ENCODE measurements at regions not wholly inside any gene's neighbourhood (a gene's known extent, or its start where the extent isn't known, plus 50 kb on each side); places are given as distances from the start of the nearest gene placed in this dataset.

GRCh38 chr18:44179693-44180092 lies 501.0 kb upstream of the SETBP1 start:
- Histone ChIP-seq H3K36me3 (no peaks in the 10 kb centered on the region), H3K27ac (no peak overlapping the region), H3K9ac (ENCODE audit: low read depth in 2 of 2, low read length in 2 of 2) (no peak overlapping the region), H3K4me3 (no peak overlapping the region), H3K4me1 (no peaks in the 10 kb centered on the region), H3K9me3 (no peaks in the 10 kb centered on the region), H3K27me3 (no peaks in the 10 kb centered on the region)
- no peak for DNase-seq
- intact Hi-C loops (cut with DNase I) = no loop called here
- no peak for TF ChIP-seq CTCF (IDR thresholded peaks at IDR 0.05)

GRCh38 chr18:44180683-44181082 lies 500.0 kb upstream of the SETBP1 start:
- Histone ChIP-seq H3K36me3 (no peaks in the 10 kb centered on the region), H3K9me3 (no peaks in the 10 kb centered on the region), H3K4me1 (no peaks in the 10 kb centered on the region), H3K27me3 (no peaks in the 10 kb centered on the region), H3K9ac (ENCODE audit: low read depth in 2 of 2, low read length in 2 of 2) (no peak overlapping the region), H3K4me3 (no peak overlapping the region), H3K27ac (no peak overlapping the region)
- TF ChIP-seq CTCF (IDR thresholded peaks at IDR 0.05) = no peak
- no peak for DNase-seq
- intact Hi-C loops (cut with DNase I) = no loop called here

GRCh38 chr18:44181951-44182747 lies 498.5 kb upstream of the SETBP1 start:
- H3K4me1 ChIP-seq = no peaks in the 10 kb centered on the region
- no peak for TF ChIP-seq CTCF (IDR thresholded peaks at IDR 0.05)
- H3K36me3 ChIP-seq = no peaks in the 10 kb centered on the region
- no peaks in the 10 kb centered on the region for H3K27me3 ChIP-seq
- H3K9me3 ChIP-seq = no peaks in the 10 kb centered on the region
- no peak overlapping the region for H3K27ac ChIP-seq
- intact Hi-C loops (cut with DNase I) = no loop called here
- no peak overlapping the region for H3K4me3 ChIP-seq
- no peak for DNase-seq
- H3K9ac ChIP-seq (ENCODE audit: low read depth in 2 of 2, low read length in 2 of 2) = no peak overlapping the region

GRCh38 chr18:44186001-44186400 lies 494.7 kb upstream of the SETBP1 start:
- Histone ChIP-seq H3K27me3 (no peaks in the 10 kb centered on the region), H3K4me3 (no peak overlapping the region), H3K9ac (ENCODE audit: low read depth in 2 of 2, low read length in 2 of 2) (no peak overlapping the region), H3K4me1 (no peaks in the 10 kb centered on the region), H3K27ac (no peak overlapping the region), H3K36me3 (no peaks in the 10 kb centered on the region), H3K9me3 (no peaks in the 10 kb centered on the region)
- DNase-seq = no peak
- no peak for TF ChIP-seq CTCF (IDR thresholded peaks at IDR 0.05)
- intact Hi-C loops (cut with DNase I) = no loop called here

- Histone ChIP-seq H3K27me3 (no peaks in the 10 kb centered on the region), H3K9me3 (no peaks in the 10 kb centered on the region), H3K27ac (no peak overlapping the region), H3K36me3 (no peaks in the 10 kb centered on the region), H3K4me3 (no peak overlapping the region), H3K9ac (ENCODE audit: low read depth in 2 of 2, low read length in 2 of 2) (no peak overlapping the region), H3K4me1 (no peaks in the 10 kb centered on the region)
- DNase-seq = no peak
- intact Hi-C loops (cut with DNase I) = no loop called here
- no peak for TF ChIP-seq CTCF (IDR thresholded peaks at IDR 0.05)
Measured at GRCh38 chr18:44187090-44187489, 493.6 kb upstream of the SETBP1 start.
